HuH-7 (cell line): ENCODE measurements at regions not wholly inside any gene's neighbourhood (a gene's known extent, or its start where the extent isn't known, plus 50 kb on each side); places are given as distances from the start of the nearest gene placed in this dataset.

Source experiments
- DNase-seq: peaks from one replicate; pipeline ENCODE4 v3.0.0; 2011; ENCODE audit warnings: low spot score

- no peak for DNase-seq
Measured at GRCh38 chr3:150022381-150023238, 51.9 kb upstream of the PFN2 start.

DNA sequence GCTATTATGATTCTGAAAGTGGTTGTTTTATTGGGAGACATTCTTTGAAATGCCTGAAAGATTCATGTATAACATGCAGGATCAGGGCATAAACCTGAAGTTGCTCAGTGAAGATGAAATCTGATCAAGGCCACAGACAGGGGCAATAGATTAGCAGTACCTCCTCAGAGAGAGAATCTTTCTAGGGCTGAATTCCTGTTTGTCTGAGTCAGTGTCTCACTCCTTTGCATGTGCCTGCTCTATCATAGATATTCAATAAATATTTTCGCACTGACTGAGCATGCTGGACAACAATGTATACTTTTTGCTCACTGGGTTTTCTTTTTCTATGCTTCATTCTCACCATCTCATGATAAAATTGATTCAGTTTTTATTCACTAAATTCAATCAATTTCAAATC lies 49.8 kb upstream of the PFN2 start:
- no peak for DNase-seq
